Hematopoietic multipotent progenitor cell (in vitro differentiated cells): ENCODE measurements at regions not wholly inside any gene's neighbourhood (a gene's known extent, or its start where the extent isn't known, plus 50 kb on each side); places are given as distances from the start of the nearest gene placed in this dataset.
A peak's percentile ranks its signal among the peaks of the same experiment; 100 is the strongest.
"Not testable (repeated sequence)": the region's sequence is repeated elsewhere in the genome, so short reads cannot be mapped to it uniquely, and the experiment has no call there.

Experiments used
- DNase-seq, 3 donors: peaks; one replicate each; pipeline ENCODE4 v3.0.0-alpha.2; 2011 to 2015; ENCODE audit warnings: low read depth in 2 of 3, low spot score in 2 of 3

GRCh38 chr6:137794516-137795201 is 72.4 kb upstream of the TNFAIP3 start:
- DNase-seq: peak in 1 of 3 donors; percentile 15

GRCh38 chr6:137795501-137795900 is 71.6 kb upstream of the TNFAIP3 start:
- DNase-seq: no peak

GRCh38 chr6:137798261-137798660 is 68.8 kb upstream of the TNFAIP3 start:
- no peak for DNase-seq

GRCh38 chr6:137798846-137799245 is 68.2 kb upstream of the TNFAIP3 start:
- no peak for DNase-seq

- DNase-seq: peak; percentile 59 to 86 (median 81)
These were observed 67.0 kb upstream of the TNFAIP3 start for GRCh38 chr6:137799950-137800568.

GRCh38 chr6:137800762-137801161 is 66.3 kb upstream of the TNFAIP3 start:
- DNase-seq: no peak

- DNase-seq: no peak
These were observed 65.5 kb upstream of the TNFAIP3 start for GRCh38 chr6:137801352-137802114.

GRCh38 chr6:137802408-137803182 is 64.5 kb upstream of the TNFAIP3 start:
- no peak for DNase-seq

- no peak for DNase-seq
These were observed 62.4 kb upstream of the TNFAIP3 start for GRCh38 chr6:137804637-137805036.

- no peak for DNase-seq
These were observed 61.4 kb upstream of the TNFAIP3 start for GRCh38 chr6:137805622-137806021.

GRCh38 chr6:137806914-137807682 is 60.0 kb upstream of the TNFAIP3 start:
- no peak for DNase-seq

GRCh38 chr6:137808191-137808590 is 58.9 kb upstream of the TNFAIP3 start:
- DNase-seq: no peak

- no peak for DNase-seq
These were observed 58.2 kb upstream of the TNFAIP3 start for GRCh38 chr6:137808836-137809315.

GRCh38 chr6:137809895-137810553 is 57.0 kb upstream of the TNFAIP3 start:
- DNase-seq: not testable (repeated sequence)

GRCh38 chr6:137810554-137811120 is 56.4 kb upstream of the TNFAIP3 start:
- no peak for DNase-seq

- DNase-seq: peak; percentile 62 to 93 (median 88)
These were observed 55.7 kb upstream of the TNFAIP3 start for GRCh38 chr6:137811121-137811915.

GRCh38 chr6:137811916-137812553 is 55.0 kb upstream of the TNFAIP3 start:
- DNase-seq: peak in 1 of 3 donors; percentile 14
